HG02571 (cell line): ENCODE measurements at regions not wholly inside any gene's neighbourhood (a gene's known extent, or its start where the extent isn't known, plus 50 kb on each side); places are given as distances from the start of the nearest gene placed in this dataset.
"Not testable (repeated sequence)": the region's sequence is repeated elsewhere in the genome, so short reads cannot be mapped to it uniquely, and the experiment has no call there.

ENCODE experiments used
- ATAC-seq: cut with Tn5 transposase; IDR thresholded peaks from one replicate; pipeline ENCODE4 v1.9.1; 2021; ENCODE audit warnings: mild to moderate bottlenecking, moderate library complexity; ENCODE audit not compliant: unreplicated experiment

DNA sequence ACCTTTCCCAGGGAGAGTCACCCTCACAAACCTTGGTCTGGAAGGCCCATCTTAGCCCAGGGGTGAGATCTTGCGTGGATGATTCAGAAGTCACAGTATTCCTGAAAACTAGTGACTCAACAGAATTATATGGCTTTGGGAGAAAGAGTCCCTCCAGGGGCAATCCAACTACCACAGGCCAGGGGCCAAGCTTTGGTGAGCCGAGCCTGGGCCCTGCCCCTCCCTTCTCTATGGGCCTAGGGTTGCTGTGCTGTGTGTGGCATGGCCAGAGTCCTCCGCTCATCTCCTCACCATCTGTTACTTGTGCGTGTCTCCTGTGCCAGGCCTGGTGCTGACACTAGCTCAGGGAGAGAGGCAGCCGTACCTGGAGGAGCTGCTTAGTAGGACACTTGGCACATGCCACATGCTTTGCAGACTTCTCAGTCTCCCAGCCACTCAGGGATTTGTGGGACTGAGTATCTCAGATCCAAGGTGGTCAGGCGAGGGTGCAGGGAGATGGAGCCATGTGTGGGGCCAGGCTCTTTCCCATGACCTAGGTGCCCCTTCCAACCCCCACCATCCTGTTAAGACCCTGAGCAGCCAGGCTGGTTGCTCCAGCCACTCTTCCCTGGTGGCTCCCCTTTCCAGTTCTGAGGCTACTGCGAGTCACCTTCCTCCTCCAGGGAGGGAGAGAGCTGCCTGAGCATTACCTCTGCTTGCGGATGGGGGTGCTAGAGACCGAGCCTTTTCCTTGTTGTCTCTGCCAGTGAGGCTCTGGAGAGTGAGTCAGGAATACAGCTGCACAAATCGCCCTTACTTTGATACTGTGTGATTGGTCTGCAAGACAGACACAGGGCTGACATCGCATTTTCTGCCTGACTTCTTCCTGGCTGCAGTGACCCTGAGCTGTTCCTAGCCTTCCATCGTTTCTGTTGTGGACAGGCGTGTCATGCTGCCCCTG is 94.1 kb downstream of the SLC25A47 start:
- no peak for ATAC-seq

- ATAC-seq: no peak
Measured at GRCh38 chr14:100419856-100420255, 96.7 kb downstream of the SLC25A47 start.

- ATAC-seq: no peak
Measured at GRCh38 chr14:100421756-100422470, 98.8 kb downstream of the SLC25A47 start.

DNA sequence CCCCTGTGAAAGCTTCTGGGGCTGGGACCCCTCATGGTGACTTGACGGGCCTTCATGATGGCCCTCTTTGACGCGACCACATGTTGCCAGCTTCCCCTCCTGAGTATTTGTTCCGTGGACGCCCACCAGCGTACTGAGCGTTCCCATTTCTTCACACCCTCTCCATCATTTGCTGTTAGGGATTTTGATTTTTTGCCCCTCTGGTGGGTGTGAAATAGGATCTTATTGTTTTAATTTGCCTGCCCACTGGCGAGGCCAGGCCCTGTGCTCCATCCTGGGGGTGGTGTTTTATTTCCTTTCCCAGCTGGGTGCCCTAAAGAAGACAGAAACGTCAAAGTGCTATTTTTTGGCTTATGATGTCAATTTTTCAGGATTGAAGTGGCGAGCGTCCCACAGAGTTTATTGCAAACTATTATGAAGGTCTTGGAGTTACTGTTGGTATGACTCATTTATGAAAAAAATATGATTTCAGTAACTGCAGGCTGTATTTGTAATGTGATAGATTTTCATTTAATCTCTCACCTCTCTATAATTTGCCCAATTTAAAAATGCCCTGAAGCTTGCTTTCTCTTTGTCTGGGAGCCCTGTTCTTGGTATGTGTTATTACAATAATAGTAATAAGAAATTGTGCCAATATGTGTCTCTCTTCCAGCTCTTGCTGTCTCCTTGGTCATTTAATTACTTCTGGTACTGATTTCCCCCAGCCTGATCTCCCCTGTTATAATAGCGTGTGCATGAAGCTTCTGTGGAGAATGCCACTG is 99.6 kb downstream of the SLC25A47 start:
- no peak for ATAC-seq

- no peak for ATAC-seq
Measured at GRCh38 chr14:100423317-100424010, 100.3 kb downstream of the SLC25A47 start.

- ATAC-seq: no peak
Measured at GRCh38 chr14:100424504-100425428, 101.6 kb downstream of the SLC25A47 start.

- ATAC-seq: no peak
Measured at GRCh38 chr14:100425429-100425827, 102.3 kb downstream of the SLC25A47 start.

DNA sequence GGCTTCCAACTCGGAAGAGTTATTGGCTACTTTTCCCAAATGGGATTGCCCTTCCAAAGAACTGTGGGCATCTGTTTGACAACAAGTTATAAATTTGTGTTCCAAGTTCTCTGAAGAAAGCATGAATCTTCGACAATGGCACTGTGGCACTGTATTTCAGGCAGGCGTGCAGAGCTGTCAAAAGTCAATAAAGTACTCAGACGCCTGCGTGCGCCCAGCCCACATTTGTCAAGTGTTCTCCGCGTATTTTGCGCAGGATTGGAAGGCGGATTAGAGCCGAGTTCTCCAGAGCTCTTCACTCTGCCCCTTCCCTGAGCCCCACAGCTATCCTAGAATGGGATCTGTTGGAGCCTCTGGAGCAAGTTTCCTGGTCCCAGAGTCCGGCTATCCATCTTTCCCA is 103.2 kb downstream of the SLC25A47 start:
- no peak for ATAC-seq

- ATAC-seq: no peak
Measured at GRCh38 chr14:100427166-100427565, 104.0 kb downstream of the SLC25A47 start.

GRCh38 chr14:100428727-100429126 is 105.6 kb downstream of the SLC25A47 start:
- ATAC-seq: no peak

GRCh38 chr14:100429537-100429936 is 106.4 kb downstream of the SLC25A47 start:
- no peak for ATAC-seq

- ATAC-seq: no peak
Measured at GRCh38 chr14:100430571-100430970, 107.4 kb downstream of the SLC25A47 start.

DNA sequence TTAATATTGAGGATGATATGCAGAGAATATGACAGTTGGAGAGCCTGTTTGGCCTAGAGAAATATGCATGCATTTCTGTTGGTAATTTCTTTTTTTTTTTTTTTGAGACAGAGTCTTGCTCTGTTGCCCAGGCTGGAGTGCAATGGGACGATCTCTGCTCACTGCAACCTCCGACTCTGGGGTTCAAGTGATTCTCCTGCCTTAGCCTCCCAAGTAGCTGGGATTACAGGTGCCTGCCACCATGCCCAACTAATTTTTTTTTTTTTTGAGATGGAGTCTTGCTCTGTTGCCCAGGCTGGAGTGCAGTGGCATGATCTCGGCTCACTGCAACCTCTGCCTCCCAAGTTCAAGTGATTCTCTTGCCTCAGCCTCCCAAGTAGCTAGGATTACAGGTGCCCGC is 108.3 kb downstream of the SLC25A47 start:
- not testable (repeated sequence) for ATAC-seq

- ATAC-seq: no peak
Measured at GRCh38 chr14:100432652-100433427, 109.7 kb downstream of the SLC25A47 start.

DNA sequence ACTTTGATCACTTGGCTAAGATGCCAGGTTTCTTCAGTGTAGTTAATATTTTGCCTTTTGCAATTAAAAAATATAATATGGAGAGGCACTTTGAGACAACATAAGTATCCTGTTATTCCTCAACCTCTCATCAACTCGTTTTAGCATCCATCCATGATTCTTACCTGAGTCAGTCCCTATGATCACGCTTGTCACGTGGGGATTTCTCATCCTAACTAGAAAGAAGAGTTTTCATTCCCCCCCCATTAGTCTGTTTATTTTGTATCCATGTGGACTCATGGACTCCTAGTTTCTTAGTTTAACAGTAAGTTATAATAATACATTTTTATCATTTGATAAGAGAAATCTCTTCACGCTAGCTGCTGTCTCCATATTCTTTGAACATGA is 110.3 kb downstream of the SLC25A47 start:
- no peak for ATAC-seq

GRCh38 chr14:100434033-100434601 is 111.0 kb downstream of the SLC25A47 start:
- ATAC-seq: no peak

DNA sequence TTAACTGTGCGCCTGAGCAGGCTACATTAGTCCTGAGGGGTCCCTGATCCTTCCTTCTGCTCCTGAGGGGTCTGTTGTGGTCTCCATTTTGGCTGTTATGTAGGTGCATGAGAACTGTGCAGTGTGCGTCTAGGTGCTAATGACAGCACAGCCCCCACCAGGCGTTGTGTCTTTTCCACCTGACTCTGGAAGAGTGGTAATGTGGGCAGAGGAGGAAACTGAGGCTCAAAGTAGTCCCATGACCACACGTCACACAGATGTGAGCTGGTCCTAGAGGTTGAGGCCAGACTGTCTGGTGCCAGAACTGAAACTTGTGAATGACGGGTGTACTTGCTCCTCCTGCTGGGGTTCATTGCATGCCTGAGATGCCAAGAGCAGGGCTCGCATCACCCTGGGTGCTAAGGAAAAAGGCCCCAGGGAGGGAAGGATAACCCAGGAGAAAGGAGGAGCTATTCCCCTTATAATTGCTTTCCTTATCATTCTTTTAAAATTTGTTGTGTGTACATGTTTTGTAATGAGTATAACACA is 111.8 kb downstream of the SLC25A47 start:
- ATAC-seq: no peak

DNA sequence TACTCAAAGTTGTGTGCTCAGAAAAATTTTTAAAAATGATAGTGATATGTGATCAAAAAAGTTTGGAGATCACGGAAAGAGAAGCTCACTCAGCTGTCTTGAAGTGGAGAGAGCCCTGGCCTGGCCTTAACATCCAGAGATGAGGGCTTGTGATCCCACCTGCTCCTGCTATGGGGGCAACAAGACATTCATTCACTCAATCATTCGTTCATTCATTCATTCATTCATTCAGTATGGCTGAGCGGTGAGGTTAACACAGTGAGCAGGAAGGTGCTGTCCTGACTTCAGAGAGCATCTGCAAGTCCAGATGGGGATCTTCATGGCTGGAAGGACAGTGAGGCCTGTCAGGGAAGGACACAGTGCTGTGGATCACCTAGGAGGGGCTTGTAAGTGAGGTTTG is 112.3 kb downstream of the SLC25A47 start:
- no peak for ATAC-seq
